HG03575 (cell line): ENCODE measurements at regions not wholly inside any gene's neighbourhood (a gene's known extent, or its start where the extent isn't known, plus 50 kb on each side); places are given as distances from the start of the nearest gene placed in this dataset.
"Not testable (repeated sequence)": the region's sequence is repeated elsewhere in the genome, so short reads cannot be mapped to it uniquely, and the experiment has no call there.

Experiments
- ATAC-seq: cut with Tn5 transposase; IDR thresholded peaks from one replicate; pipeline ENCODE4 v1.9.1; 2021; ENCODE audit not compliant: unreplicated experiment, insufficient number of reproducible peaks, low FRiP score; ENCODE audit errors: extremely low read depth

DNA sequence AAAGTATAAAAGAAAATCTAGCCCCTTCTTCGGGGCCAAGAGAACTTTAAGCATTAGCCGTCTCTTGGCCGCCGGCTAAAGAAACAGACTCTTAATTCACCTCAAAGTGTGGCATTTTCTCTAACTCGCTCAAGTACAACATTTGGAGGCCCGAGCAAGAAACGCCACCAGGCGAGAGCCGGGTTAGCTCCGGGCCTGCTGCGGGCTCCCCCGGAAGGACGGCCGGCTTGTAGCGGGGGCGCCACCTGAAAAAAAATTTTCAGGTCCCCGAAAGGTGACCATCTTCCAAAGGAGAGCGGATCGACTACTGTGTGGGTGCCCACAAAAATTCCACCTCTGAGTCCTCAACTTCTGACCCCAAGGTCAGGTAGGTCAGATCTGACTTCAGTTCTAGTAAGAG, 156.0 kb downstream of the DEFB131A start:
- ATAC-seq: no peak

GRCh38 chr4:9602389-9602914, 158.2 kb downstream of the DEFB131A start:
- ATAC-seq: no peak

GRCh38 chr4:9604031-9604892, 160.0 kb downstream of the DEFB131A start:
- not testable (repeated sequence) for ATAC-seq

DNA sequence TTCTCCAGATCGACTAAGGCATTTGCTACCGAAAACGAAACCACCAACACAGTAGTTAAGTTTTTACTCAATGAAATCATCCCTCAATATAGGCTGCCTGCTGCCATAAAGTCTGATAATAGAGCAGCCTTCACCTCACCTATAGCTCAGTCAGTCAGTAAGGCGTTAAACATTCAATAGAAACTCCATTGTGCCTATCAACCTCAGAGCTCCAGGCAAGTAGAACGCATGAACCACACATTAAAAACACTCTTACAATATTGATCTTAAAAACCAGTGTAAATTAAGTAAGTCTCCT, 160.6 kb downstream of the DEFB131A start:
- ATAC-seq: not testable (repeated sequence)

- ATAC-seq: no peak
Measured at GRCh38 chr4:9608300-9608699, 164.1 kb downstream of the DEFB131A start.

DNA sequence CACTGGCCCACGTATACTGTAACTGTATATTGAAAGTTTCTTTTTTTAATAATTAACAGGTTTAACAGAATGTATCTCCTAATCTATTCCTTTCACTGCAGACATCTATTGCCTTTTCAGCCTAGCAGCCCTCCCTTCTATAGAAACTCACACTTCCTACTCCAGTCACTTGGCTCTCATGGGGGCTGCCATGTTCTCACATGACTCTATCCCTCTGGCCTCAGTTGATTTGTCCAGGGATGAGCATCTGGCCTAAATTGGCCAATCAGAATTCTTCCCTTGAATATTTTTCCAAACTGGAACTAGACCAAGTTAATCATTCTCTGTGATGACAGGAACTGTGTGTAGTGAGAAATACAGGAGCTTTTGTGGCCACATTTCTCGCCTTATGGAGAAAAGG, 166.1 kb downstream of the DEFB131A start:
- not testable (repeated sequence) for ATAC-seq

- no peak for ATAC-seq
Measured at GRCh38 chr4:9611101-9611500, 166.9 kb downstream of the DEFB131A start.

DNA sequence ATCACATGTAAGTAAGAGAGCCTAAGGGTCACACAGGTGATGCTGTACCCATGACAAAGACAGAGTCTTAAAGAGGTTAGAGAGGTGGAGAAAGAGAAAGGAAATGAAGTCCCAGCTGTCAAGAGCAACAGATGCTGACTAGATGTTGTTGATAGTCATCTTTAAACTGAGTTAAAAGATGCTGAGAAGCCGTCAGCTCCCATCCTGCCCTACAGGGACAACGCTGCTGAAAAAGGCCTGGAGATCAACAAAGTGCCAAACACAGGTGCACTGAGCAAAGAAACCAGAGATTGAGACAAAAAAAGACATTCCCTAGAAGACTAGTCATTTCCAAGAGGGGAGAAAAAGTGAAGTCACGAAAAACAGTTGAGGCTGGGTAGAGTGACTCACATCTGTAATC, 145.0 kb upstream of the DRD5 start:
- not testable (repeated sequence) for ATAC-seq

GRCh38 chr4:9659678-9660077, 121.8 kb upstream of the DRD5 start:
- not testable (repeated sequence) for ATAC-seq

GRCh38 chr4:9660955-9661354, 120.5 kb upstream of the DRD5 start:
- not testable (repeated sequence) for ATAC-seq

DNA sequence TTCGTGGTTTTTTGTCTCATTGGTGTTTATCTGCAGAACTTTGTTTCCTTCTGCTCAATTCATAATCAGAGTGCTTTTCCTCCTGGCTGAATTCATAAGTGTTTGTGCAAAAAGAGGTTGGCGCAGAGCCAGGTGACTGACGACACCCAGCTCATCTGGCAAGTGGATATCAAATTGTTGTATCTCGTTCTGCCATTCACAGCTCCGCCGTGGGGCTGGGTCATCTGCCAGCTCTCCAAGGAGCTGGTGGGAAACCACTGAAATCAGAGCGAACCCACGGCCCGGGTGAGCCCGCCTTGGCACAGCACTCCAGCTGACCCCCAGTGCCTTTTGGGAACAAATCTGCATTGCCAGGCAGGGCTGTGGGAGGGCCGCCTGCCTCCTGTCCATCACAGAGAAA, 110.7 kb upstream of the DRD5 start:
- ATAC-seq: not testable (repeated sequence)

DNA sequence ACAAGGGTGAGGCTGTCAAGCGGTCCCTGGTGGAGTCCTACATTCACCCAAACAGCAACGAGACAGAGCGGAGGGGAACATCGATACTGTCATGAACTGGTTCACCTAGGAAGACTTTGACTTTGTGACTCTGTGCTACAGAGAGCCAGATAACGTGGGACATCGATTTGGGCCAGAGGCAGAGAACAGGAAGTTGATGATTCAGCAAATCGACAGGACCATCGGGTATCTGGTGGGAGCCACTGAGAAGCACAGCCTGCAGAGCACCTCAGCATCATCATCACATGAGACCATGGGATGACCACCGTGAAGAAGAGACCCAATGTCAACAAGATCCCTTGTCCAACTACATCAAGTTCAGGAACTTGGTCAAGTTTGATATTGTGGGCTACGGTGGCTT, 104.1 kb upstream of the DRD5 start:
- ATAC-seq: not testable (repeated sequence)

GRCh38 chr4:9679704-9680478, 101.5 kb upstream of the DRD5 start:
- no peak for ATAC-seq

GRCh38 chr4:9683174-9683573, 98.3 kb upstream of the DRD5 start:
- not testable (repeated sequence) for ATAC-seq

- not testable (repeated sequence) for ATAC-seq
Measured at GRCh38 chr4:9685016-9685415, 96.4 kb upstream of the DRD5 start.

GRCh38 chr4:9685692-9686091, 95.7 kb upstream of the DRD5 start:
- ATAC-seq: no peak

DNA sequence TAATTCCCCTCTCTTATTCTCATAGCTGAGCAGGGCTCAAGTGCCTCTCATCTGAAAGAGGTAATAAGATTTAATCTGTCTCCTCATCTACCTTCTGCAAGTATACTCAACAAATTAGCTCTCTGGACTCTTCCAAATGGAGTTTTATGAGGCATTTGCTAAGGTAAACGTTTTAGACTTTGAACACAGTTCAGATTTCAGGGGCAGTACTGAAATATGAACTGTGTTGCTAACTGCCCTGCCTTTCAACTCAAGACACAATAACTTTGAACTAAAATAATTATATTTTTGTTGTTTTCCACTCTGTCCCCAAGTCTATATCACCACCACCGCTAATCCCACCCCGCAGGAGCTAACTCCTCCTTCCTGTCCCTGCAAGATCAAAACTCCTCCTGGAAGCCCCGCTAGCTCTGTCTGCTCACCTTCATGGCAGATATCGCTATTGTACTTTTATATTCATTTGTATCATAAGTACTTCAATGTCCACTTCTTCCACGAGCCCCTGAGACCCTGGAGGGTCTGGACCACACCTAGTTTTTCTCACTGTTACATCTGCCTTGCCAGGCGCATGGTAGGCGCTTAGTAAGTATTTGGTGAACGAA, 90.7 kb upstream of the DRD5 start:
- ATAC-seq: not testable (repeated sequence)

DNA sequence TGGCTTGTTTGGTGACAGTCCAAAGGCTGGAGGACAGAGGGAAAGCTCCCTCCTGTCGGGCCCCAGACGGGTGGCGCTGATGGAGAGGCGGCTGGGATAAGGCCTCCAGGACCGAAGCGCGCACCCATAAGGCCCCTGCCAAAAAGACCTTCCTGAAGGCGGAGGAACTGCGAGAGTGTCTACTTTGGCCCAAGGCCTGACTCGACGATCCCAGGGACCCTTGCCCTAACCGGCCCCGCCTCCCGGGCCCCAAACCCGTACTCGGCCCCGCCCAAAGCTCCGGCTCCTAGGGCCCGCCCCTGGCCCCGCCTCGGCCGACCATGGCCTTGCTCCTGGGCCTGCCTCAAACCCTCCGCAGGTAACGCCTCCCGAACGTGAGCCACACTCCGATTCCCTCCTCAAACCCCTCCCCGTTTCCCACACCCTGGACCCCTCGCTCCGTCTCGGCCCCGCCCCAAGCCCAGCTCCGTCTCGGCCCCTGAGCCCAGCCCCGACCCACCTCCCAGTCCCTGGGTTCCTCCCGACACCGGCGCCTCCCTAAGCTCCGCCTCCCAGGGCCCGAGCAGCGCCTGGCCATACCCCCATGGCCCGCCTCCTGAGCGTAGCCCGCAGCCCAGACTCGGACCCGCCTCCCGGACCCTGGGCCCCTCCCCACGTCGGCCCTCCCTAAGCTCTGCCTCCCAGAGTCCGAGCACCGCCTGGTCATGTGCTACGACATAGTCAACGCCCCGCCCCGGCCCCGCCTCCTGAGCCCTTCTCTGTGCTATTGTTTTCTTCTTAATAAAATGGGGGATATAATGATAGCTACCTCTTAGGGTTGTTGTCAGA, 90.0 kb upstream of the DRD5 start:
- peak; percentile 96 for ATAC-seq
